SIG-M5 treated with dmso at 0.1 percent for 504 hours (cell line): ENCODE measurements at regions not wholly inside any gene's neighbourhood (a gene's known extent, or its start where the extent isn't known, plus 50 kb on each side); places are given as distances from the start of the nearest gene placed in this dataset.

ENCODE experiments used
- DNase-seq: peaks from one replicate; lab custom pipeline; 2025; ENCODE audit not compliant: unreplicated experiment; lab: John Stamatoyannopoulos, UW

DNA sequence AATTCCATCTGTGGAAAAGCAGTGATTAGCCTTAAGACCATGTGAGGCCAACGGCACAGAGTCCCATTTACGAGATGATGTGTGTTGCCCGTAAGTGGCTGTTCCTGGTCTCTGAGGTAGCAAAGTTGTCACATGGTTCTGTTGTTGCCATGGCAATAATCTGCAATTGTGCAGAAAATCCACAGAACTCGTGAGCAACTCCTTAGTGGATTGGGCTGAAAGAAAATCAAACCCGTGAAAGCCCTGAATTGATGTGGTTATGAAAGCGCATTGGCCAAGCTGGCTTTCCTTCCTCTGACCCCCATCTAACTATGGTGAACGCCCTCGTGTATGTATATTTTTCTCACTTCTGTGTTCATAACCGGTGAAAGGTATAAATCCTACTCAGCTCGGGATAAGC is 614.7 kb downstream of the EBF1 start:
- DNase-seq = no peak

DNA sequence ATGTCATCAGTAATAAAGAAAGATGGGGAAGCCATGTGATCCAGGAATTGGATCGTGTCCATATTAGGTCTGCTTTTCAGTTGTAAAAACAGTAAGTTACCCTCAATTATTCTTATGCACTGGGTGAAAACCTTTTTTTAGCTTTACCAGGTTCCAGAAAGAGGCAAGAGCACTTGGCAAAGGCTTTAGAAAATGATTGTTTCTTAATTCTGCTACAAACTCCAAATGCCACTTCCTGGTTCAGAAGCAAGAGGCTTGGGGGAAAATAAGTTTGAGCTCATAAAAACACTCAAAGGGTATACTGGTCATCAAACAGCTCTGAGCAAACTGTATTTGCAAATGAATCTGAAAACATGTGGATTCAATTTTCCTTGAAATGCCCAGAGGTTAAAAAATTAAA is 615.6 kb downstream of the EBF1 start:
- no peak for DNase-seq

DNA sequence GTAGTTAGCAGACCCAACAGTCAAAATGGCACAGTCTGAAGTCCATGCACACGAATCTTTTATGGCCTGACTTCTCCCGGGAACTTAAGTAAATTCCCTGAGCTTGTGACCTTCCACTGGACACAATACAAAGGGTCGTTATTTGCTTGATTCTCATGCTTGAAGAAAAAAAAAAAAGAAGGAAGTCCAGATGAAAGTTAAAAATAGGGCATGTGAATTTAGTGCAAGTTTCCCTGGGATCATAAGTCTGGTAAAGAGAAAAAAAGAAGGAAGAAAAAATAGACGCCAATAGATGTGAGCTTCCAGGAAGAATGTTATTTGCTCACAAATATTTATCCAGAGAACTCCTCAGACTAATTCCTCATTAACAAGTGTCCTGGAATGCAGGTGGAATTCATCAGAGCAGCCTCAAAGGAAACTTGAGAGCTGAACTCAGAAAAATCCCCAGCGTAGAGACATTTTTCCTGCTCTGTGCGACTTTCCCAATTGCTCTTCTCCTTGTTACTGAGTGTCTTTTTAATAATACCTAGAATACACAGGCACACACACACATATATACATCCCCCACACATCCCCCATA is 616.3 kb downstream of the EBF1 start:
- no peak for DNase-seq

DNA sequence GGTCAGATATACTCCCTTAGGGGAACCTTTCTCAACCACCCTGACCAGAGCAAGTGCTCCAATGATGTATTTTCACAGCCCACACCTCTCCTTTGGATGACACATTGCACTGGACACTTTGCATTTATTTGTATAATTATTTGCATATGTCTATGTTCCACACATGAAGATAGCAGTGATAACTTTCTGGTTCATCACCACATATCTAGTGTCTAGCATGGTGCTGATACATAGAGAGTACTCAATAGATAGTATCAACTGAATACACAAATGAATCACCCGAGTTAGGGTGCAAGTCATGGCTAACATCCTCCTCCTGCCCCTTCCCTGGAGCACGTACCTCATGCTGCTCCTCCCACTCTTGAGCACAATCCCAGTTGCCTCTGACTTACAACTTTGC is 617.6 kb downstream of the EBF1 start:
- no peak for DNase-seq

DNA sequence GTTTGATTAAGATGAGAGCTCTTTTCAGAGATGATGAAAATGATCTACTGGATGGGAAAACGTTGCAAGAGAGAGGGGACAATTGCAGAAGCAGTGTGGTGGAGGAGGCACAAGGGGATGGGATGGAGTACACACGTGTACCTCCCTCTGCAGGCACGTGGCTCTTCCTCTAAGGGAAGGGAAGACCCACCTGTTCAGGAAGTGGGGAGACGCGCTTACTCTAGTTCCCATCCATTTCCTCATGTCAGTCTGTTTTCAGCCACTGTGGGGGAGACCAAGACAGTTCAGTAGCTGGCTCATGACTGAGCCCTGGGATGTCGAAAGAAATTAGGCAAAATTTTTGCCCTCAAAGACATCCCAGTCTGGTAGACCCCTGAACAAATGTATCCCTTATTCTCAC is 619.2 kb upstream of the CLINT1 start:
- DNase-seq = no peak

DNA sequence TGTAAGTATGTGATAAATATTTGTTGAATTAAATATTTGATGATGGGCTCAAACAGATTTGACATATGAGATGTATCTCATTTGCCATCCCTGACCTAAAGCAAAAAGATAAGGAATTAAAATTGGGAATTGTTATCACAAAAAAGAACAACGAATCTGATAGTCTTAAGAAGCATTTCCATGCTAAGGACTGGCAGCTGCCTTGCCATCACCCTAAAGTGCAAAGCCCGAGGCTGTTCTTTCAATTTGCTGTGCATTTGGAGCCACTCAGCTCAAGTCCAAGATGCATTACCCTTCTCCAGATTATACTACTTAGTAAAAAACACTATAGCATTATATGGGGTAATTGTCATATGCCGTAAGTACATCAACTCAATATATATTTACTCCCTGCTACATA is 618.3 kb upstream of the CLINT1 start:
- no peak for DNase-seq

DNA sequence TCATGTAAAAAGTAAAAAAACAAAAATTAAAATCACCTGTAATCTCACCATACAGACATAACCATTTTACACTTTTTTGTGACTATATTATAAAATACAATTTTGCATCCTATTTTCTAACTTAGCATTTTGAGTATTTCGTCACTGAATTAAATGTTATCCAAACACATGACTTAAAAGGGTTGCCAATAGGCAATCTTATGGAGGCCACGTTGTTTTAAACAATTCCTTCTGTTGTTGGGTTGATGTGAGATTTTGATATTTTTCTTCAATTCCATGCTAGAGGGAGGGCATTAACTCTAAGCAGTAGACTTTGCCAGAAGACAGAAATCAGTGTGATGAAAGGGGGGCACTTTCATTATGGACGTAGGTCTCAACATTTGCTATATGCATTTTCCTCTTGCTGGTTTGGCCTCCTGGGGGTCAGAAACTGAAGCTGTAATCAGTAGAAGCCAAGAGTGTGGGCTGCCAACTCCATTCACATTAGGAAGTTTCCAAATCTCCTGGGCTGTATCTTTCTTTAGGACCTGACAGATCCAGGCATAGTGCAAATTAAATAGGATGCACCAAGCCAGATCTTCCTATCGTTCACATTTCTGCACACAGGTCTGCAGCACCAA is 614.2 kb upstream of the CLINT1 start:
- no peak for DNase-seq

DNA sequence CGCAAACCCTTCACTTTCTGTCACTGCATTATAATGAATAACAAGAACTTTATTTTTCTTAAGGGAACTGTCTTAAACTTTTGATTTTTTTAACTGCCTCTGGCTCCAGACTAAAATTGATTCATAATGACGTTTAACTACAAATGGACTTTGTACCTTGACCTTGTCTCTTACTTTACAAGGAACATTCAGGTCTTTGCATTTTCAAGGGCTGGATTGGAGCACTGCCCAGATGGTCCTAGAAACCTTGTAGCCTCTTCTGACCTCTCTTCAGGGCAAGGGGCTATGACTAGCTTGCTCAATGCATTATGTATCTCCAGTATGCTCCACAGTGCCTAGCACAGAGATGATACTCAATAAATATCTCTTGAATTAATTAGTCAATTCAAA is 612.6 kb upstream of the CLINT1 start:
- DNase-seq = no peak

DNA sequence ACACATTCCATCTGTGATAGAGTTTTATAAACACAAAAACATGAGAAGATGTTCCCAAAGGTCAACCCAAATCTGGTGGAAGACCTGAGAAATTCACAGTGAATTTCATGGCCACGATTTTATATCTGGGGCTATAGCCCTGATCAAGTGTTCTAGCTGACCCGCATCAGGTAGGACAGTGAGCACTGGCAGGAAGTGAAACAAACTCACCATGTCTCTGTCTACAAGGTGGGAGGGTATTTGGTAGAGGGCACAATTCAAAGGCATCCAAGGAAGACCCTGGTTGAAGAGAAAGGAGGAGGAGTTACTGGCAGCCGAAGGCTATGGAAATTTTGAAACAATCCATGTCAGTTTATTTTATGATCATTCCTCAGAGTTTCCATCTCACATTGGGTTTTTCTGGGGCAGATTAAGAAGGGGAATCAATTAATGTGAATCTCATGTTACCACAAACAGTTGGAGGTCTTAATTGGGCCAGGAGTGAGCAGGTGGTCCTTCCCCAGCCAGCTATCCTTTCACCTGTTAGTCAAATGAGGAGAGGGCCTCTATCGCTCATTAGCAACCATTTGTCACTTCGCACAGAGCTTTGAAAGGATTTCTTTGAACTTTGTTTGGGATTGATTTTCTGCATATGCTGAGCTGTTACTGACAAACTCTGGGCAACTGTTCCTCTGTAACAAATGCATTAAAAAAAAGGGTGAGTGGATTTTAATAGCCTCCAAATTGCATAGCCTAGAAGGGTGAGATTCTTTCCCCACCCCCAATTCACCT is 612.0 kb upstream of the CLINT1 start:
- DNase-seq = no peak

DNA sequence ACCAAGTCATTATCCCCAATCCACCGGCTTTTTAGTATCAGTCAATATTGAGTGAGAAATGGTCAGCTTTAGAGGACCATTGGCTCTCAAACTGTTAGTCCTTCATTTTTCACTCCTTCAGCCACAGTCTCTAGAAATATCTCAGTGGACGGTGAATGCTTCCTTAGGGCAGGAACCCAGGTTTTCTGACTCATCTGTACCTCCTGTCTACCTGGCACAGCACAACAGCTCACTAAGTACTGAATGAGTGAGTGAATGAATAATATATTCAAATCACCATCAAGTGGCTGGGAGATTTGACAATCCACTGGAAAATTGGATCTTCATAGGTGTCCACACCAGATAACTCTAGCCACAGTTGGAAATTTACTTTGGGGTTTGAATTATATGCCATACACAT is 609.5 kb upstream of the CLINT1 start:
- DNase-seq = no peak

DNA sequence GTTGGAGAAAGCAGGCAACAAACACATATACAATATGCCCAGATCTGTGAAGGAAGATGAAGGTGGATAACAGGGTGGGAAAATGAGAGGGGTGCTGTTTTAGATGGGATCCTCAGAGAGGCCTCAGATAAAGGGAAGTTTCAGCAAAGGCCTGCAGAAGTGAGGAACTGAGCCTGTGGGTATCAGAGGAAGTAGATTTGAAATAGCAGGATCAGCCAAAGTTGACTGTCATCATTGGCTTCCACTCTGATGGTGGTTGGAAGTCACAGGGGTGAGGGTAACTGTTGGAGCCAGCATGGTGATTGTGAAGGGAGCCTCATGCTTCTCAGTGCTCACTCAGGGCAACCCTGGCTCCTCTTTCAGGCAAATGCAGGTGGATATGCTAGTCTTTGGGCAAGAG is 607.2 kb upstream of the CLINT1 start:
- DNase-seq = peak; percentile 10

DNA sequence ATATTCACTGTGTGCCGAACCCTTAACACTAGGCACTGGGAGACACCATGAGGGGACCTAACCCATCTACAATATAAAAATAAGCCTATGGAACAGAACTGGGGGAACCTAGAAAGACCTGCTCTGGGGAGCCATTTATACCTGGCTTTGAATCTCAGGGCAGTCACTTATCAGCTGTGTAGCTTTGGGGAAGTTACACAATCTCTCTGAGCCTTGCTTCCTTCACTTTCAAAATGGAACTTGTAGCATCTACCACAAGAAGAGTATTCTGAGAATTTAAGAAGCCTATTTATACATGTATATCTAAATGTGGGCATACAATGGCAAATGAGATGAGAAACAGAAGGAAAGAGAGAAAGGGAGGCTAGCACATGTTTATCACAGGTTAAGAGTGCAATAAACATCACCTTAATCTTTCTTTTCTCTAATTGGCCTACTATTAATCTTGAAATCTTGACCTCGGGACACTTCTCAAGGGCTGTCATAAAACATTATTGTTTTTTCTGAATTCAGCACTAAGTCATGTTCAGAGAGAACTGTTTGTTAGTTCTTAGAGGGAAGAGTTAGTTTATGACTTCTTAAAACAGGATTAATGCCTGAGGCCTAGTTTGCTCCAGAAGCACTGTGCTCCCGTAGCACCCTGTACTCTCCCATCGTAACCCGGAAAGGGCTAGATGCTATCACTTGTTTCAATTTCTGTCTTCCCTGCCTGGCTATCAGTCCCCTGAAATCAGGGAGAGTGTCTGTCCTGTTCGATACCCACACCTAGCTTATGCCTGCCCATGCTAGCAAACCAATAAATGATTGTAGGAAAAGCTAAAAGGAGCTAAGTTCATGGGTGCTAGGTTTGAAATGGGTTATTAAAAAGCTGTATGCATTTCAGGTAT is 606.4 kb upstream of the CLINT1 start:
- DNase-seq = no peak

DNA sequence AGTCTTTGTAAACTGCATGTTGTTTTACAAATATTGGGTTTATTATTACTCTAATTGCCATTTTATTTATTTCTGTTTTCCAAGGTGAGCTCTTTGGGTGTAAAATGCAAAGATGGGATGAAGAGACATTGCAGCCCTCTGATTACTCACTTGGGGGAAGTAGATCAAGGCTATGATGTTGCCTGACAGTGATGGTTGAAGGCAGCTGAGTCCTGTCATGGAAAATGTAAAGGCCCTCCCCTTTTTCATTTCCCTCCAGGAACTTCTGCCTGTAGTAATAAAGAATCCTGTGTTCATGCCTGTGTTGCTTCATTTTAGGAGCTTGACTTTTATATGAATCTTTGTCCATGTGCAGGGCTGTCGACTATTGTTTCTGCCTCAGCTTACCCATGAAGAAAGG is 605.4 kb upstream of the CLINT1 start:
- DNase-seq = no peak

DNA sequence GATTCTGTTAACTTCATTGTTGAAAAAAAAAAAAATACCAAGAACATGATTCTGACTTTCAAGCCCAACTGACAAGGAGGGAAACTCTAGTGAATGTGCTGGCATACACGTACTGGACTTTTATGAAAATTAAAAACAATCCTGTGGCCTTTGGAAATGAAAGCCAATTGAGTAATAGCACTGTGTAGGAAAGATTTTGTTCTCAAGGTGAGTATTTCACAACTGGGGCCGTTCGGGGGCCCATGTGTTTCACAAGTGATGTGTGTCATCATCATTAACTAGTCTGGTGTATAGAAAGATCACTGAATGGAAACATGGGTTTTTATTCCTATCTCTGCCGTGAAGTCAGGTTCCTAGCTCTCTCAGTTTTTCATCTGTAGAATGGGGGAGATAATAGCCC is 605.0 kb upstream of the CLINT1 start:
- peak; percentile 1 for DNase-seq

DNA sequence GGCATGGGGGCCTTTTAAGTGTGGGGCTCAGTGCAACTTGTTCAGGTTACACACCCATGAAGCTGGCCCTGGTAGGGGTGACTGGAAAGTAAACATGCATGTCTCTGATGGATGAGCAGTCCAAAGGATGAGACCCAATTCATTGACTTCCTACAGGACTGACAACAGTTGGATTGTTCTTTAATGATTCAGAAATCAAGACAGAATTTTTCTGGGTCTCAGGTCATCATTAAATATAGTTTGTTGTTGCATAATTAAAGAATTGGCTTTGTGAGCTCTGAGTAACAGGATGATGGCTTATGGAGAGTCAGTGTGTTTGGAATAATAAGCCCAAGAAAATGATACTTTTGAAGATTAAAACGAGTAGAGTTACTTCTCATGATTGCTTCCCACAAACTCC is 604.2 kb upstream of the CLINT1 start:
- no peak for DNase-seq

DNA sequence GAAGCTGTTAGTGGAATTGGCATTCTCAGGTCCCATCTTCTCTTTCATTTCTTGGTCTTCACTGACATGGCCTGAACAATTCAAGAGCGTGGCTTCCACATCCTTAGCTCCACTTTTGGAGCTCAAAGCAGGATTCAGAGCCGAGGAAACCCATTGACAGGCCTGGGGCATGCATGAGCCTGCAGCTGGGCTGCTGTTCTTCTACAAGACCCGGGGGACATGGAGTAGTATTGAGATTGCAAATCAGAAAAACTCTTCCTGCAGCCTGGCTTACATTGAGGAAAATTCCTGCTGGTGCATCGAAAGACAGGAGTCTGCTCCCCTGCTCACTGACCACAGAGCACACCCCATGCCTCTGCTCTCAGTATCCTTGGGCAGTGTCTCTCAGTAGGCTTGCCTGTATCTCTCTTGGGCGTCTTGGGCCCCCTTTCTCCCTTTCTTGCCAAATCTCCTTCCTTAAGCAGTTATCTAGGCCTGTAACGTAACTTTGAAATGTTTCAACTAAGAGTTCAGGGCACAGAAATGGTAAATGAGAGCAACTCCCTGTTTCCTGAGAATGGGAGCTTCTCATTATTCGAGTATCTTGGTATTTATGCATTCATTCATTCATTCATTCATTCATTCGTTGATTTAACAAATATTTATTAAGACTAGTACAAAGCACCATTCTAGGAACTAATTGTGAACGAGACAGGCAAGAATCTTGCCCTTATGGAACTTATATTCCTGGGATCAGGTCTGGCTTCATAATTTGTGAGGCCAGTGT is 603.6 kb upstream of the CLINT1 start:
- no peak for DNase-seq

DNA sequence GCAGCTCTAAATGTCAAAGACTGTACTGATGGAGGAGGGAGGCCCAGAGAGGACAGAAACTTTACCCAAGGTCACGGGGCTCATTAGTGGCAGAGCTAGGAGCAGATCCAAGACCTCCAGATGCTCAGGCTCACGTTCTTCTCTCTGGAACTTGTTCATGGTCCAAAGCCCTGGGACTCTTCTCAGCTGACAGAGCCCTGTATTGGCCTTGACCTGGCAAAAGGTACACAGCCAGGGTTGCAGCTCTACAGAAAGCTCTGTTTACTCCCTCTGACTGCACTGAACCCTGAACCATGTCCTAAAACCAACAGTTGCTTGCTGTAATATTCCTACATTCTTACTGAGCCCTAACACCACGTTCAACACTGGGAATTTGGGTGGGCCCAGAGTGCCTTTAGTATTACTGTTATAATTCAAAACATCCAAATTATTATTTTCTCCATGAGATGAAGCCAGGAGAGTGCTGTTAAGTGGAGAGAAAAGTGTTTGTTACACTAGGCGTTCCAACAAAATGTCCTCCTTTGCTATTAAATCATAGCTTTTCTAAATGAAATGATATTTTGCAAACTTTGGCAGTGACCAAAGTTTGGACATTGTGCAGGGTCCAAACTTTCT is 602.4 kb upstream of the CLINT1 start:
- DNase-seq = no peak

DNA sequence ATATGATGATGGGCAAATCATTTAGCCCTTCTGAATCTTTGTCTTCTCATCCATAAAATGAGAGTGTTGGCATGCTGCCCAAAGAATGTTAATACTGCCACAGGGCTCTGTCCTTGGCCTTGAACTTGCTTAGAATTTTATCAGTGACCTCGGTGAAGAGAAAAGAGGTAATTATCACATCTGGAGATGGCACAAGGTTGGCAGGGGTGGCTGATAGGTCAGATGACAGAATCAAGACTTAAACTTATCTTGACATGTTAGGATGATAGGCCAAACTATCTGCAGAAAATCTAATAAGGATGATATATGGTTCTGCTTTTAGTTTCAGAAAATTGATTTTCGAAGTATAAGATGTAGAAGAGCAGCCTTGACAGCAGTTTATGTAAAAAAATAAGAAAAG is 599.1 kb upstream of the CLINT1 start:
- no peak for DNase-seq

DNA sequence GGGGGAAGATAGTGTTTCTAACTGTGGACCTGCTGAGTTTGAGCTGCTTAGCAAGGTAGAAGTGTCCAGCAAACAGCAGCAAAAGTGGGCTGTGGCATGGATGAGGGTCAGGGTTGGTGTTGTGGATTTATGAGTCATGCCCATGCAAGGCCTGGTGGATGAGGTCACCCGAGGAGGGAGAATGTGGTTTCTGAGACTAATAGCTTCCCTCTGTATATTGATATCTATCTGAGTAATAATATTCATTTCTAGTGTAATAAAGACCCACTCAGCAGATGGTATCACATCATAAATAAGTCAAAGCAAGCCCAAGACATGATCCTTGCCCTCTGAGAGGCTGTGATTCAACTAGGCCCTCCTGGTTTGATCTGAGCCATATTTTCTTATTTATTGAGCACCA is 597.8 kb upstream of the CLINT1 start:
- DNase-seq = no peak

DNA sequence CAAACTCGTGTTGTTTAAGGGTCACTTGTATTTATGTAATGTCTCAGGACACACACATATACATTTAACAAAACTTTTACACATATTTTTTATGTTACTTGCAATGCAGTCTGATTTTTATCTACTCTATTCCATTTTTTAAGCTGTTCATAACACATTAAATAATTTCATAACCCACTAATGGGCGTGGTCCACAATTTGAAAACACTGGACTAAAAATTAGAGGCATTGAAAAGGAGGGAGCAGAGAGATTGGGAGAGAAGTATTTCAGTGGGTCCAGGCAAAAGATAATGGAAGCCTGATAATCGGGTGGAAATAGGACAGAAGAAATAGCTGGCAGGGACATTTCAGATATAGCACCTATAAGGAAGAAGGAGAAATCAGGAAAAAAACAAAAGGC is 597.3 kb upstream of the CLINT1 start:
- no peak for DNase-seq
